HCT116 (cell line): ENCODE measurements at regions not wholly inside any gene's neighbourhood (a gene's known extent, or its start where the extent isn't known, plus 50 kb on each side); places are given as distances from the start of the nearest gene placed in this dataset.

Source experiments
- ATAC-seq: fragments of 200-7000 bp; cut with Tn5 transposase; 2 replicates; pipeline ENCODE4 v1.9.1; 2020; ENCODE audit warnings: mild to moderate bottlenecking, moderate library complexity
- BruUV-seq: library from RNA; stranded (reverse); fragments of 400-500 nt; replicated peaks from 2 replicates; lab custom pipeline; 2021; lab: Mats Ljungman, UMichigan
- CTCF ChIA-PET: fragments of 300-600 bp; sonication (Branson Sonifier 250); formaldehyde crosslinking; loops from one replicate; lab custom pipeline; 2021; ENCODE audit warnings: antibody characterized with exemption; lab: Charles Lee
- POLR2A ChIA-PET: fragments of 300-600, 350-600 bp; sonication (Branson Sonifier 250); formaldehyde crosslinking; loops from one replicate; lab custom pipeline; 2021; ENCODE audit warnings: antibody characterized with exemption; lab: Charles Lee
- RAD21 ChIA-PET, 2 experiments: fragments of 300-600 bp; sonication (Branson Sonifier 250); formaldehyde crosslinking; loops; one replicate each; lab custom pipeline; 2023; ENCODE audit warnings: low total read pairs in 2 of 2; ENCODE audit not compliant: uncharacterized antibody in 2 of 2, unreplicated experiment in 2 of 2, low non-redundant PET in 1 of 2; lab: Charles Lee
- DNase-seq: peaks from one replicate; pipeline ENCODE4 v3.0.0-alpha.2; 2010; ENCODE audit warnings: low read depth, low spot score
- H2AFZ ChIP-seq: fragments of 200-600 bp; shearing (Covaris generic), sonication (generic); 2 replicates; pipeline ENCODE4 v1.6.1; 2017; ENCODE audit warnings: low read depth, mixed run types, mixed read lengths, antibody characterized with exemption, low read length; ENCODE audit not compliant: poor library complexity, severe bottlenecking
- H3K27ac ChIP-seq: 2 replicates; pipeline ENCODE4 v1.5.1; 2012; ENCODE audit warnings: low read depth, low read length
- H3K27me3 ChIP-seq: fragments of 200-600 bp; sonication (generic); 2 replicates; pipeline ENCODE4 v1.6.1; 2016; ENCODE audit warnings: mixed run types, low read length, mixed read lengths; ENCODE audit not compliant: insufficient read depth
- H3K36me3 ChIP-seq, 2 experiments: fragments of 200-500 bp in 1 of 2; fragments of 200-600 bp in 1 of 2; sonication (Bioruptor generic) in 1 of 2; sonication (generic) in 1 of 2; 2 replicates each; pipeline versions ENCODE4 v1.5.1 to v1.6.1; 2014 to 2016; ENCODE audit warnings: low read length in 2 of 2, inconsistent platforms in 1 of 2, mixed read lengths in 1 of 2, mixed run types in 1 of 2; ENCODE audit not compliant: insufficient read depth in 2 of 2, control insufficient read depth in 1 of 2
- H3K4me1 ChIP-seq, 2 experiments: fragments of 200-600 bp in 1 of 2; sonication (generic) in 1 of 2; 2 replicates each; pipeline versions ENCODE4 v1.5.1 to v1.6.1; 2012 to 2017; ENCODE audit warnings: low read length in 2 of 2, inconsistent platforms in 1 of 2, mild to moderate bottlenecking in 1 of 2, mixed read lengths in 1 of 2, mixed run types in 1 of 2, moderate library complexity in 1 of 2; ENCODE audit not compliant: insufficient read depth in 2 of 2, control insufficient read depth in 1 of 2
- H3K4me2 ChIP-seq: fragments of 200-600 bp; sonication (generic); 2 replicates; pipeline ENCODE4 v1.6.1; 2017; ENCODE audit warnings: mixed run types, low read length, mixed read lengths
- H3K4me3 ChIP-seq, 2 experiments: fragments of 200-600 bp in 1 of 2; sonication (generic) in 1 of 2; replicated peaks in 1 of 2; 2 replicates each; pipeline ENCODE4 v1.5.1; 2011 to 2016; ENCODE audit warnings: low read length in 2 of 2, control low read depth in 1 of 2, low read depth in 1 of 2, mild to moderate bottlenecking in 1 of 2, mixed read lengths in 1 of 2, mixed run types in 1 of 2
- H3K79me2 ChIP-seq: fragments of 200-600 bp; sonication (generic); 2 replicates; pipeline ENCODE4 v1.6.1; 2017; ENCODE audit warnings: mild to moderate bottlenecking, mixed run types, low read length, moderate library complexity, mixed read lengths; ENCODE audit not compliant: insufficient read depth
- H3K9ac ChIP-seq: fragments of 200-600 bp; sonication (generic); 2 replicates; pipeline ENCODE4 v1.6.1; 2016; ENCODE audit warnings: low read length, mixed read lengths
- H3K9me2 ChIP-seq: fragments of 200-600 bp; sonication (generic), shearing (Covaris generic); 2 replicates; pipeline ENCODE4 v1.6.1; 2017; ENCODE audit warnings: mixed run types, mild to moderate bottlenecking, moderate library complexity; ENCODE audit not compliant: insufficient read depth
- H3K9me3 ChIP-seq, 2 experiments: fragments of 200-500 bp in 1 of 2; fragments of 200-600 bp in 1 of 2; sonication (Bioruptor generic) in 1 of 2; sonication (generic) in 1 of 2; 2 replicates each; pipeline ENCODE4 v1.6.1; 2014 to 2017; ENCODE audit warnings: low read length in 2 of 2, mixed read lengths in 2 of 2, inconsistent platforms in 1 of 2, low read depth in 1 of 2, mild to moderate bottlenecking in 1 of 2, mixed run types in 1 of 2, moderate library complexity in 1 of 2; ENCODE audit not compliant: control insufficient read depth in 1 of 2, insufficient read depth in 1 of 2
- H4K20me1 ChIP-seq: fragments of 200-600 bp; sonication (generic), shearing (Covaris generic); 2 replicates; pipeline ENCODE4 v1.6.1; 2017; ENCODE audit warnings: mixed run types, mild to moderate bottlenecking, moderate library complexity; ENCODE audit not compliant: insufficient read depth
- CBX3 ChIP-seq: IDR thresholded peaks from 2 replicates; pipeline ENCODE4 v1.6.1; 2012; ENCODE audit warnings: low read depth
- EGR1 ChIP-seq: IDR thresholded peaks from 2 replicates; pipeline ENCODE4 v1.6.1; 2012; ENCODE audit warnings: low read depth
- EZH2 ChIP-seq: fragments of 200-600 bp; sonication (generic); IDR thresholded peaks from 2 replicates; pipeline ENCODE4 v1.6.1; 2017; ENCODE audit warnings: antibody characterized with exemption, mixed run types
- EZH2phosphoT487 ChIP-seq: fragments of 200-600 bp; IDR thresholded peaks from 2 replicates; pipeline ENCODE4 v1.6.1; 2018; ENCODE audit warnings: antibody characterized with exemption, borderline replicate concordance
- POLR2A ChIP-seq: IDR thresholded peaks from 2 replicates; pipeline ENCODE4 v1.7.0; 2011; ENCODE audit warnings: borderline replicate concordance; ENCODE audit not compliant: insufficient read depth, insufficient read length; ENCODE audit errors: extremely low read depth
- POLR2AphosphoS5 ChIP-seq: IDR thresholded peaks from 2 replicates; pipeline ENCODE4 v1.6.1; 2011; ENCODE audit warnings: mild to moderate bottlenecking, low read depth, low read length, moderate library complexity
- RAD21 ChIP-seq: IDR thresholded peaks from 2 replicates; pipeline ENCODE4 v1.6.1; 2012; ENCODE audit warnings: low read depth, mild to moderate bottlenecking
- SIN3A ChIP-seq: IDR thresholded peaks from 2 replicates; pipeline ENCODE4 v1.6.1; 2012; ENCODE audit warnings: low read depth
- ZNF274 ChIP-seq: fragments of 200-500 bp; sonication (Bioruptor generic); IDR thresholded peaks from 2 replicates; pipeline ENCODE4 v1.6.1; 2014; ENCODE audit warnings: mild to moderate bottlenecking, low read depth, low read length, inconsistent platforms
- intact Hi-C: fragments of 100-400 bp; cut with micrococcal nuclease; formaldehyde crosslinking; loops from 2 replicates; pipeline ENCODE4 v1.10.0; 2022
- TF ChIP-seq, protein P1 (sequence below): IDR thresholded peaks from 2 replicates; pipeline ENCODE4 v1.6.1; 2011; ENCODE audit warnings: mild to moderate bottlenecking, low read length, moderate library complexity; ENCODE audit not compliant: insufficient replicate concordance; ENCODE audit errors: extremely low read depth
- TF ChIP-seq, protein P2 (sequence below): IDR thresholded peaks from 2 replicates; pipeline ENCODE4 v1.6.1; 2012

- no peaks in the 10 kb centered on the region for H3K79me2 ChIP-seq
- H3K27me3 ChIP-seq = no peaks in the 10 kb centered on the region
- no TSS peak for BruUV-seq
- H3K4me2 ChIP-seq = no peak overlapping the region
- H3K27ac ChIP-seq = no peak overlapping the region
- ChIA-PET RAD21 (no interaction called here), CTCF (no interaction called here), POLR2A (interaction anchor here (0.7 kb wide), 1 partner anchor 929 kb away, joined by 3 read pairs; no protein-coding TSS in a partner anchor)
- H4K20me1 ChIP-seq = no peaks in the 10 kb centered on the region
- ATAC-seq (no peak), DNase-seq (no peak)
- H2AFZ ChIP-seq = no peak overlapping the region
- TF ChIP-seq, protein P1, sequence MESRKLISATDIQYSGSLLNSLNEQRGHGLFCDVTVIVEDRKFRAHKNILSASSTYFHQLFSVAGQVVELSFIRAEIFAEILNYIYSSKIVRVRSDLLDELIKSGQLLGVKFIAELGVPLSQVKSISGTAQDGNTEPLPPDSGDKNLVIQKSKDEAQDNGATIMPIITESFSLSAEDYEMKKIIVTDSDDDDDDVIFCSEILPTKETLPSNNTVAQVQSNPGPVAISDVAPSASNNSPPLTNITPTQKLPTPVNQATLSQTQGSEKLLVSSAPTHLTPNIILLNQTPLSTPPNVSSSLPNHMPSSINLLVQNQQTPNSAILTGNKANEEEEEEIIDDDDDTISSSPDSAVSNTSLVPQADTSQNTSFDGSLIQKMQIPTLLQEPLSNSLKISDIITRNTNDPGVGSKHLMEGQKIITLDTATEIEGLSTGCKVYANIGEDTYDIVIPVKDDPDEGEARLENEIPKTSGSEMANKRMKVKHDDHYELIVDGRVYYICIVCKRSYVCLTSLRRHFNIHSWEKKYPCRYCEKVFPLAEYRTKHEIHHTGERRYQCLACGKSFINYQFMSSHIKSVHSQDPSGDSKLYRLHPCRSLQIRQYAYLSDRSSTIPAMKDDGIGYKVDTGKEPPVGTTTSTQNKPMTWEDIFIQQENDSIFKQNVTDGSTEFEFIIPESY = no peak
- TF ChIP-seq ZNF274 (no peak), CBX3 (no peak), POLR2A (no peak), RAD21 (no peak), EZH2phosphoT487 (no peak), POLR2AphosphoS5 (no peak), SIN3A (no peak), EGR1 (no peak), EZH2 (no peak)
- TF ChIP-seq, protein P2, sequence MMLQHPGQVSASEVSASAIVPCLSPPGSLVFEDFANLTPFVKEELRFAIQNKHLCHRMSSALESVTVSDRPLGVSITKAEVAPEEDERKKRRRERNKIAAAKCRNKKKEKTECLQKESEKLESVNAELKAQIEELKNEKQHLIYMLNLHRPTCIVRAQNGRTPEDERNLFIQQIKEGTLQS = no peak
- H3K9me3 ChIP-seq = no peaks in the 10 kb centered on the region
- no peak overlapping the region for H3K9ac ChIP-seq
- no peaks in the 10 kb centered on the region for H3K9me2 ChIP-seq
- intact Hi-C loops = no loop called here
- H3K4me3 ChIP-seq = no peak overlapping the region
- H3K36me3 ChIP-seq = no peaks in the 10 kb centered on the region
- no peaks in the 10 kb centered on the region for H3K4me1 ChIP-seq
Measured at GRCh38 chr12:78323226-78323625, 492.5 kb downstream of the NAV3 start.
